ENCODE measurements at regions not wholly inside any gene's neighbourhood (a gene's known extent, or its start where the extent isn't known, plus 50 kb on each side); places are given as distances from the start of the nearest gene placed in this dataset.

GRCh38 chr2:18094277-18094676, 215.8 kb downstream of the KCNS3 start:
- H3K27me3 ChIP-seq (replicated peaks in 1 of 7) = no peaks in the 10 kb centered on the region
- no peaks in the 10 kb centered on the region for H3K4me1 ChIP-seq
- H3K36me3 ChIP-seq = no peaks in the 10 kb centered on the region
- 14 to 46% (median 24%) methylated on average over 2 of the region's 2 CpGs for WGBS, 5 donors
- H3K4me3 ChIP-seq = no peak overlapping the region
- H3K9me3 ChIP-seq = no peaks in the 10 kb centered on the region
- DNase-seq = no peak
- no peak for TF ChIP-seq POLR2AphosphoS5 (IDR thresholded peaks at IDR 0.05)
- no peak for TF ChIP-seq CTCF (IDR thresholded peaks at IDR 0.05 in 8 of 11, conservative IDR thresholded peaks at IDR 0.05 in 3 of 11)
- no peak for TF ChIP-seq POLR2A (IDR thresholded peaks at IDR 0.05)
- H3K27ac ChIP-seq = no peak overlapping the region
- intact Hi-C loops (cut with DNase I; ENCODE audit: low total_unique reads) = no loop called here

- no peaks in the 10 kb centered on the region for H3K9me3 ChIP-seq
- no peak overlapping the region for H3K4me3 ChIP-seq
- DNase-seq = no peak
- intact Hi-C loops (cut with DNase I; ENCODE audit: low total_unique reads) = no loop called here
- no peaks in the 10 kb centered on the region for H3K4me1 ChIP-seq
- H3K27ac ChIP-seq = no peak overlapping the region
- H3K27me3 ChIP-seq (replicated peaks in 1 of 7) = no peaks in the 10 kb centered on the region
- no peaks in the 10 kb centered on the region for H3K36me3 ChIP-seq
- WGBS, 5 donors = 85 to 94% (median 90%) methylated on average over 3 of the region's 3 CpGs
- TF ChIP-seq POLR2A (IDR thresholded peaks at IDR 0.05) = no peak
- no peak for TF ChIP-seq POLR2AphosphoS5 (IDR thresholded peaks at IDR 0.05)
- TF ChIP-seq CTCF (IDR thresholded peaks at IDR 0.05 in 8 of 11, conservative IDR thresholded peaks at IDR 0.05 in 3 of 11) = no peak
Measured at GRCh38 chr2:18093196-18093595, 214.7 kb downstream of the KCNS3 start.

- no peaks in the 10 kb centered on the region for H3K27me3 ChIP-seq (replicated peaks in 1 of 7)
- DNase-seq = no peak
- no peaks in the 10 kb centered on the region for H3K4me1 ChIP-seq
- intact Hi-C loops (cut with DNase I; ENCODE audit: low total_unique reads) = no loop called here
- no peaks in the 10 kb centered on the region for H3K9me3 ChIP-seq
- TF ChIP-seq POLR2A (IDR thresholded peaks at IDR 0.05) (no peak), CTCF (IDR thresholded peaks at IDR 0.05 in 8 of 11, conservative IDR thresholded peaks at IDR 0.05 in 3 of 11) (no peak), POLR2AphosphoS5 (IDR thresholded peaks at IDR 0.05) (no peak)
- WGBS, 5 donors = 65 to 88% (median 74%) methylated on average over 1 of the region's 1 CpG
- H3K36me3 ChIP-seq = no peaks in the 10 kb centered on the region
- no peak overlapping the region for H3K27ac ChIP-seq
- no peak overlapping the region for H3K4me3 ChIP-seq
Measured at GRCh38 chr2:18092760-18093159, 214.3 kb downstream of the KCNS3 start.

GRCh38 chr2:18085593-18085992, 207.1 kb downstream of the KCNS3 start:
- no peaks in the 10 kb centered on the region for H3K4me1 ChIP-seq
- no peak overlapping the region for H3K4me3 ChIP-seq
- no peaks in the 10 kb centered on the region for H3K27me3 ChIP-seq (replicated peaks in 1 of 7)
- TF ChIP-seq POLR2A (IDR thresholded peaks at IDR 0.05) = no peak
- no peak for TF ChIP-seq POLR2AphosphoS5 (IDR thresholded peaks at IDR 0.05)
- TF ChIP-seq CTCF (IDR thresholded peaks at IDR 0.05 in 8 of 11, conservative IDR thresholded peaks at IDR 0.05 in 3 of 11) = no peak
- intact Hi-C loops (cut with DNase I; ENCODE audit: low total_unique reads) = no loop called here
- peaks cover 0 to 10% (median 0%) of the 10 kb centered on the region in 8 donors for H3K9me3 ChIP-seq
- H3K27ac ChIP-seq = no peak overlapping the region
- no peak for DNase-seq
- no peaks in the 10 kb centered on the region for H3K36me3 ChIP-seq

Data from spleen (tissue), 11 donors.